Limb (tissue), 2 donors: ENCODE measurements at regions not wholly inside any gene's neighbourhood (a gene's known extent, or its start where the extent isn't known, plus 50 kb on each side); places are given as distances from the start of the nearest gene placed in this dataset.

Experiments
- DNase-seq, 2 donors: peaks; one replicate each; pipeline ENCODE4 v3.0.0-alpha.2; 2016; ENCODE audit errors: extremely low spot score in 2 of 2

DNA sequence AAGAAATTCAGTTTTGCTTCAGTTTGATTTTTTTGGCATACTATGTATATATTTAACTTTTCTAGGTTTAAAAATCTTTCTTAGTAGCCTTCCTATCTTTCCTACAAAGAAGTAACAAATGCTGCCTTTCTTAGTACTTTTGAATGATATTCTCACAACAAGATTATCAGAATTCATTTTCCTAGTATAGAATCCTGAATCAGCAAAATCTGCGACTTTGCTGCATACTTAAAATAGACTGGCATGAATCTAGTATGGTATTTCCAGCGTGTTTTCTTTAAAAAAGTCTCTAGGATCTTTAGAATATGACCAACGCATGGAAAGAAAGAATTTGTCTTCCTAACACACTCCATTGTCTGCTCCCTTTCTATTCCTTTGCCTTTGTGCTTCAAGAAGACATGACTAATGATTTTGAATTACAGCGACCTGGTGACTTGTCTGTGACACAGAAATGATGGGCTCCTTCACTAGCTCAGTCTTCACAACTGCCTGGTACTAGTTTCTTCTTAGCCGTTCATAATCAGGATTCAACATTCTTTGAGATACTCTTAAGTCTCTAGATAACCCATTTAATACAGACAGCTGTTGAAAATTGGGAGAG is 349.8 kb downstream of the PPARGC1A start:
- no peak for DNase-seq

DNA sequence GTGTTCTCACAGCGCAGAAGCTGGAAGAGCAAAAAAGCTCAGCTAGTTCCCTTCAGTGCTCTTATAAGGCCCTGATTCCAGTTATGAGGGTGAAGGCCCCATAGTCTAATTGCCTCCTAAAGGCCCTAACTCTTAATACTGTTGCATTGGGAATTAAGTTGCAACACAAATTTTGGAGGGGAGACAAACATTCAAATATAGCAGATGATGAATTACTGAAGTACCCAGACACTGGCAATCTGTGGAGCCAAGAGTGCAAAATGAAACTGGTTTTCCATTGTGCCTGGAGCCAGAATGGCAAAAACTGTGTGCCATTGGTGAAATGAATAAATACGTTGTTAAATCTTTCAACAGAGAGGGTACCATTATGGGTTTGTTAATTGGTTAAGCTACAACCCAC is 356.0 kb downstream of the PPARGC1A start:
- DNase-seq: no peak

DNA sequence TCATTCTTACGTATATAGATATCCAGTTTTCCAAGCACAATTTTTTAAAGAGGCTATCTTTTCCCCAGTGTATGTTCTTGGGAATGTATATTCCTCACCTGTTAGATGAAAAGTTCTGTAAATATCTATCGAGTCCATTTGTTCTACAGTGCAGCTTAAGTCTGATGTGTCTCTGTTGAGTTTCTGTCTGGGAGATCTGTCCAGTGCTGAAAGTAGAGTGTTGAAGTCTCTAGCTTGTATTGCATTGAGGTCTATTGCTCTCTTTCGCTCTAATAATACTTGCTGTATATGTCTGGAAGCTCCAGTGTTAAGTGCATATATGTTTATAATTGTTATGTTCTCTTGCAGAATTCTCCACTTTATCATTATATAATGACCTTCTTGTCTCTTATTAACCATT is 373.1 kb downstream of the PPARGC1A start:
- peak in 1 of 2 donors; percentile 4 for DNase-seq

DNA sequence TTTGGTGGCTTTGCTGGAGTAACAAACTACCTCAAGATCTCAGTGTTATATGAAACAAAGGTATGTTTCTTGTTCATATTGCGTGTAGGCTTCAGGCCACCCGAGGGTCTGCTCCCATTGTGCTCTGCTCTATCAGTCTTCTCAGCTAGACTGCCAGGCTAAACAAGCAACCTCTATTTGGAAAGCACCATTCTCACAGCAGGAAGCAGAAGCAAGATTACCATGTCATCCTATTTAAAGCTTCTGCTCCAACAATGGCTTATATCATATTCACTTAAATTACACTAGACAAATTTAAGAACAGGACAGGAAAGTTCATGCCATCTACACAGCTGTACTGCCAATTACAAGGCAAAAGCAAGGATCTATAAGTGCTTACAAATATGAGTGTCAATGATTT is 385.8 kb downstream of the PPARGC1A start:
- no peak for DNase-seq

DNA sequence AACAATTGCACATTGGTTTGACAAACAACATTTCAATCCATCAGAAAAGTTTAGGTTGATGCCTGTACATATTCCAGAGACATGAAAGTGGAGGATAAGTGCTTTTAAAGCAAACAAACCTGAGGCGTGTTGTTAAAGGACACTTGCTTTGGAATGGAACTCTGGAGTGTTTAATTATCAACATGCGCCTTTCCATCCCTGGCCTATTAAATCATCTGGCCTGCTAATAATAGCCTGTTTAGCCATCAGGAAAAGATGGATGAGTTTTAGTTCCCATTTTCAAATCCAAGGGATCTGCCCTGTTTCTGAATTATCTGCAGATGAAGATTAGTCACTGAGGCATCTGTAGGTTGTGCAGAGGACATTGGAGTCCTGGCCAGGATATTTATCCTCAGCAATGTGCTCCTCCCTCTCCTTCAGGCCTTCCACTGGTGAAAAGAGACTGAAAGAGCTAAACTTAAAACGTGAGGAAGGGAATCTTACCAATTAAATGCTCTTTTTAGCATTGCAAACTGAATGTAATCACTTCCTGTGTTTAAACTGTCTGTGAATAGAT is 388.9 kb downstream of the PPARGC1A start:
- DNase-seq: no peak

DNA sequence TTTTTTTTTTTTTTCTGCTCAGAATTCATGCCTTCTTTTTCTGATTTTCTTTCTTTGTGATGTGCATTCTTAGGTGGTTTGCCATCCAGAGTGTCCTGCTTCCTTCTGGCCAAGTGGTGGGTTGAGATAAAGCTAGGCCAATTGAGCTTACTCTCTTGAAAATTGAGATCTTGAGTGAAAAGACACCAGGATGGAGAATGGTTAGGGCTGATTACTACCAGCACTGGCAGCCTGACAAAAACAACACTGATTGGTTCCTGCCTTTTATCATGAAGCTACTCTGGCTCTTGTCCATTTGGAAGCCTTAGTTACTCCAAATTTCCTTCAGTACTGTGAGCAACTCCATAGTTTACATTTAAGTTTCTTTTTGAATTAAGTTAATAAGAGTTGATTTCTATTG is 404.0 kb downstream of the PPARGC1A start:
- DNase-seq: no peak

DNA sequence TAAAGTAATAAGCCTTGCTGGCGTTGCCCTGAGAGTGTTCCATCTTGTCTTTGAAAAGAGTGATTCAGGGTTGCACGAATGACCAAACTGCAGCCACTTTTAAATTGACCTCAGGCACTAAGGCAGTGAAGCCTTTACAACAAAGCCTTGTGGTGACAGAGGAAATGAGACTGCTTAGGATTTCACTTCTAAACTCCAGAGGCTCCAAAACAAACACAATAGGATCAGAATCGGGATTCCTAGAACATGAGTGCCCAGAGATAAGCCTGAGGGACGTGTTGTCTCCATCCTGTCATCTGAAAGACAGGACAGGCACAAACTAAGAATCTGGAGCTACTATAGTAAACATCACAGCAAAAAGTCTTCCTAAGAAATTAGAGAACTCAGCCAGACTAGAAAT is 405.2 kb downstream of the PPARGC1A start:
- no peak for DNase-seq

DNA sequence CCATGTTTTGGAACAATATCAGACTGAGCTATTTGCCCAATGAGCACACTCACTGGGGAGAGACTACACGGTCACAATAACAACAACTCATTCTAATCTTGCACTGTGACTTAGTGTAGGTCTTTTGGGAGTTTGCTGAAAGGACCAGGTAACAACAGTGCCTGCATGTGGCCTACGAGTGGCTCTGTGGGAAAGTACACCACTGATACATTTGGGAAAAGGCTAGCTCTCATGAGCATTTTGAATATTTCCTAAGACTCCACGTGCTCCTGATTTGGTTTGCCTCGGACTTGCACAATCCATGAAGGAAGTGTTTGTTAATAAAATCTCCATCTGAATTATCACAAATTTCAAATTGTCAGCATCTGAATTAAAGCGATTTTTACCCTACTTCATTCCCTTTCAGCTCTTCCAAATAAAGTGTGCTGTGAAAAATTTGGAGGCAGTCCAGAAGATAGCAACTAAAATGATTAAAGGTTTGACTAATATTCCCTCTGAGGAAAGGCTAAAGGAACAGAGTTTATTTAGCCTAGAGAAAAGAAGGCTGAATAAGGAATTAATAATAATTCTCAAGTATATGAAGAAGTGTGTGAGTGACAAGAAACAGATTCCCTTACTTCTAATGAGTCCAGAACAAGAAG is 406.4 kb downstream of the PPARGC1A start:
- no peak for DNase-seq

DNA sequence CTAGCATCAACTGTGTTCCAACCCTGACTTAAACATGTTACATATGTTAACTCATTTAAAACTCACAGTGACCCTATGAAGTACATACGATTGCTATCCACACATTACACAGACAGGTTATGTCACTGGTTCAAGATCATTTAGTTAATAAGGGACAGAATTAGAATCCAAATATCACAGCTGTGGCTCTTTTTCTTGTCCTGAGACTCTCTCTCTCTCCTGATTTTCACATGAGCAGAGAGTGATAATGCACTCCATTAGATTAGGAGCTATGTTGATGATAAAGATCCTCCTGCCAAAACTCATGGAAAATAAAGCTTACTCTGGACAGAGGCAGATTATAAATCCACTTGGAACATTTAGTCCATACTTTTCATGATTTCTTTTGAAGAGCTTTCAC is 408.3 kb downstream of the PPARGC1A start:
- no peak for DNase-seq

DNA sequence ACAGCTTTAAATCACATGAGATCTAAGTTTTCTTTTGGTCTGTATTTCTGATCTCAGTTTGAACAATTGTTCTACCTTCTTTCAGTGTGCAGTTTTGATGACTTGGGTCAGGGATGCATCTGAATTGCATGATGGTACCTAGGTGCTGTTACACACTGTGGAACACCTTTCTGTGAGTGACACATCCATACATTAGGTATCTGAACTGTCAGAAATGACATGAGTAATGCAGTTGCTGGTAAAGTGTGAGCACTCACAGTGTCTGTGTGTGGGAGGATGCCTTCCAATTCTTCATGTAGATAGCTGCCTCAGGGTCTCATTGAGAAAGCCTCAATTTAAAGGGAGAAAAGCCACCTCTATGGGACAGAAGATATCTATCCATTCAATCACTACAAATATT is 411.9 kb downstream of the PPARGC1A start:
- no peak for DNase-seq

DNA sequence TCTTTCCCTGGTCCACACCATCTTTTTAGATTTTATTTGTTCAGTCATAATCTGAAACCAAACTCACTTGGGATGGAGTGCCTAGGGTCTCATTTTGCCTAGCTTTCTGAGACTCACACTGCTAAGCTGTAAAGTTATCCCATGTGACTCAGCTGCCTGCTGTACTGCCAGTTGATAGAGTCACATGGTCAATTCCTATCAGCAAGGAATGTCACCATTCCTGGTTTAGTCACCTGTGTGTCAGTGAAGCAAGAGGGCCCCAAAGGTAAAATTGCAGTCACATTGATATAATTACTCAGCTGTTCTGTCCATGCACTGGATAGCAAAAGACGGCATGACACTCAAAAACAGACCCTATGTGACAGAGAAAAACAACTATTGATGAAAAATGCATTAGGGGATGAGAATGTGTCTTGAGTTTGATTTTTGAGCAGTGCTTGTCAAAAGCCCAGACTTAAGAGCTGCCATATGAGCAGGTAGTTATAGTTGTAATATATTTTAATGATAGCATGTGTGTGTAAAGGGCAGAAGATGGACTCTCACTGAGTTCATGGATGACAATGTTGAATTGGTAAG is 413.2 kb downstream of the PPARGC1A start:
- DNase-seq: no peak

DNA sequence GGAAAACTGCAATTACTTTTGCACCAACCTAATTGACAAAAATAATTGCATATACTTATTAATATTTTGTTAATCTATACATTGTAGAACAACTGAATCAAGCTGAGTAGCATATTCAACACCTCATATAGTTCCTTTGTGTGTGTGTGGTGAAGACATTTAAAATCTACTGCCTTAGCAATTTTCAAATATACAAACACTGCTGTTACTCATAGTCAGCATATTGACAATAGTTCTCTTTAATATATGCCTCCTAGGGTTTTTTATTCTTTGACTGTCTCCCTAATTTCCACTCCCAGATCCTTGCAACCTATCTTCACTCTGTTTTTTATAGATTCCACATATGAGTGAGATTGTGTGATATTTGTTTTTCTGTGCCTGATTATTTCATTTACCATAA is 426.8 kb downstream of the PPARGC1A start:
- DNase-seq: no peak

DNA sequence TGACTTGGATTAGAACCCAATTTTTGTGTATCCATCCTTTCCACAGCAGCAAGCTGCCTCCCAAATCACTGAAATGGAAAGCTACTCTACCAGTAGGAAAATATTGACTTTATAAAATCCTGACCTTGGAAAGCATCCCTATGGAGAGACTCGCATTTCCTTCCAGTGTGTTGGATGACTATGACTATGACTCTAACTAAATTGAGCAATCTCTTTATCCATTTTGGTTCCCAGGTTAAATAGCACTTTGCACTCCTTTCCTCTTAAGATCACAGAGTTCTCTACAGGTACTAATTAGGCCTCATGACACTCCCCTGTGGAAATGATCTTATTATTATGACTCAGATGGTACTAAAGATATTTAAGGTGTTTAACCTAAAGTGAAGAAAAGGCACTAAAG is 431.8 kb downstream of the PPARGC1A start:
- DNase-seq: no peak

DNA sequence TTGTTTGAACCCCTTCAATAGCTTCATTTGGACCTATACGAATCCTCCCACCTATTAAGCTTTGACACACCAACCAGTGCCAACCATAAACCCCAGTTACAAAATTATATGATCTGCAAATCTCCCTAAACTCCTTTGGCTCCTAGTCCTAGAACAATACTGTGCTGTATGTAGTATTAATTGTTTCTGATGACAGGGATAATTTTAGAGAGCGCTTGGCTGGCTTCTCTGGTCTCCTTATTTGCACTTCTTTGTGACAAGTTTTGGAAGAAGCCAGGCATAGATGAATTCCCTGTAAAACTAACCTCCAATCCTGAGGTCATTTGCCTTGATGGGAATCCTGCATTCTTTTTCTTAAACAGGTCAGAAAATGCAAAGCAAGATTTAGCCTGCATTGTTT is 433.0 kb downstream of the PPARGC1A start:
- no peak for DNase-seq

DNA sequence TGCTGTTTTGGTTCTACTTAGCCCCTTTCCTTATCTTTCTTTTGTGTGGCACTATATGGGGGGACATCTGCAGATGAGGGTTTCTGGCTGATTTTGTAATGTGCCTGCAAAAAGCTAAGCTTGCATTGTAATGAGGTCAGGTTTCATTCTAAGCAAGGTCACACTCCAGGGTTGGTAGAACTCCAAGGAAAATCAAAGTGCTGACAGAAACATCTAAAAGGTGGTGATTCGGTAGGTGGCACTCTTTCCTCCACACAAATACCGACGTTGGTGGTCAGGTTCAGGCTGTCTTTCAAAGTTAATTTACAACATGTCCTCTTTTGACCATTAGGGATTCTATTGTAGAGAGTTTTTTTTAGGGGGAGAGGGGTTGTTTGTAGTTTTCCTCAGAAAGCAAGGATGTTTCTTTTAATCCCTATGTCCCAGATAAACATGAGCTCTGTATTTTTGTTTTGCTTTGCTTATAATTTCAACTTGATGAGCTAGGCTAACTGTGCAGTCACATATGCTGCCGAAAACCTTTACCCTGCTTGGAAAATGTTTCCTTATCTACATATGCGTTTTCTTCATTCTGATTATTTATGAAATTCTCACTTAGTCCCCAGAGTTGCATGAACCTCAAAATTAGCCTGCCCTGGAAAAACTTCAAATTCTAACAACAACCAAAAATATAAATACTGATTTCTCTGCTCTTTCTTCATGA is 434.2 kb downstream of the PPARGC1A start:
- DNase-seq: no peak

DNA sequence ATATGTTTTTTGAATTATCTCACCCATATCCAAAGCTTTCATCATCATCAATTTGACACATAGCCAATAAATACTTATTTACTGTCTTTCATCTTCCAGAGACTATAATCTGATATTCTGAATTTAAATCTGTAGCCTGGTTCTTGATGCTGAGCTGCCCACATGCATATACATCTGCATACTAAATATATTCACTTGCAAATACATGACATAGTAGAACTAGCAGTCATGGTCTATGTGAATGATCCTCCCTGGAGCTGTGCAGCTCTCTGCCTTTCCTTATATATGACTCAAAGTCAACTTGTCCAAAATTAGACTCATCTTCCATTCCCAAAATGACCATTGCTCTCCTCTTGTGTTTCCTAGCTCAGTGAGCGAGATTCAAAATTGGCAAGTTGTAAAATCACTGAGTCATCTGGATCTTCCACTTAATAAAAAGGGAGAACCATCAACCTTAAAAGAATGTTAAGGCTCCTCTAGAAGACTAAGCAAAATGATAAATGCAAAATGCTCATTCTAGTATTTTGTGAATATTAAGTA is 448.2 kb downstream of the PPARGC1A start:
- no peak for DNase-seq

DNA sequence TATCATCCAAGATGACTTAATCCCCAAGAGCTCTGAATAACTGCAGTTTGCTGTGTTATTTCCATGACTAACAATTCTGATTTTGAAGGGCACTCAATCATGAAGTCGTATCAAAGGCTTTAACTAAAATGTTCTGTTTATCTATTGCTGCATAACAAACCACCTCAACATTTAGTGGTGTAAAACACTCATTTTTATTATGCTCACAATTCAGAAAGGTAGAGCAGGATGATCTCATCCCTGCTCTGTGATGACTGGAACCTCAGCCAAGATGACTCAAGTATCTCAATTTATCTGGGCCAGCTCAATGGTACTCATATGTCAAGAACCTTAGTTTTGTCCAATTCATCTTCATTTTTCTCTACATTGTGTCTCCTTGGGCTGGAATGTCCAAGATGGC is 451.1 kb downstream of the PPARGC1A start:
- no peak for DNase-seq

DNA sequence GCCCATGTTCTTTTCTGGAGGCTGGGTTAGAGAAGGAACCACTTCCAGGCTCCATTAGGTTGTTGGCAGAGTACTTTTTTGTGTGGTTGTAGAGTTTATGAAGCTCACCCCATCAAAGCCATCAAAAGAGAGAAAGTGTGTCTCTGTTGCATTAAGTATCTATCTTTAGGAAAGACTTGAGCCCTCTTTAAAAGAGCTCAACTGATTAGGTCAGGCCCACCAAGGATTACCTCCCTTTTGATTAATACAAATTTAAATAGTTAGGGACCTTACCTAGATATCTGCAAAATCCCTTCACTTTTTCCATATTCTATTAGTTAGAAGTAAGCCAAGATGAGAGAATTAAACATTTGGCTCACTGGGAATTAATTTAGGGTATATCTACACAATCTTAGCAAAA is 460.4 kb downstream of the PPARGC1A start:
- DNase-seq: no peak

DNA sequence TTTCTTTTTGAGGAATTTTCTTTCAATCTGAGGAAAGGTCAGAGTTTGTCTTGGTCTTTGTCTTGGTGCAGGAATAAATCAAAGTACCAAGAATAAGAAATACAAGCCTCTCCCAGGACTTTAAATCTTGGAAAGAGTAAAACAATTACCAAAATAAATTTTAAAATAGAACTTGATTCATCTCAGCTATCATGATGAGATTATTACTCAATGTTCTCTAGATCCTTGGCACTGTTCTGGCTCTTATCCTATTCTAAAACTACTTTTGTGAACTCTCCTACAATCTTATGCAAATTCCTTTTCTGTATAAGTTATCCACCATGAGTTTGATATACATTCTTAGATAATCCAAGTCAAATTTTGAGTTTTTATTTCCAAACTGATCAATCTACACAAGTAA is 464.3 kb downstream of the PPARGC1A start:
- DNase-seq: no peak

DNA sequence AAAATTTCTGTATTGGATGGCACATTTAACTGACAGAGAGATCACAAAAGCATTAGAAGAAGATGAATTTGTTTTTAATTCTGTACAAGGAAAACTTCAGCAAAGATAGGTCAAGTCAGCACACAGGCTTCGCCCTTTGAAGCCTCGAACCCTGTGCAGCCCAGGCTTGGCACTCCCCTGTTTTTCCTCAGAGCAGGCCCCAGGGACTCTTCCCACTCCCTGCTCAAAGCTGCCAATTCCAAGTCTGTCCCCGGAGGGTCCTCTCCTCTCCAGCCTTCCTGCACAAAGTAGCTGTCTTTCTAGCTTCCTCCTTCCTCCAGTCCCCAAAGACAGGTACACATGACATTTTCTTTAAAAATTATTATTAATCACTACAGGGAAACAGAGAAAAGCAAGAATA is 466.3 kb downstream of the PPARGC1A start:
- no peak for DNase-seq

DNA sequence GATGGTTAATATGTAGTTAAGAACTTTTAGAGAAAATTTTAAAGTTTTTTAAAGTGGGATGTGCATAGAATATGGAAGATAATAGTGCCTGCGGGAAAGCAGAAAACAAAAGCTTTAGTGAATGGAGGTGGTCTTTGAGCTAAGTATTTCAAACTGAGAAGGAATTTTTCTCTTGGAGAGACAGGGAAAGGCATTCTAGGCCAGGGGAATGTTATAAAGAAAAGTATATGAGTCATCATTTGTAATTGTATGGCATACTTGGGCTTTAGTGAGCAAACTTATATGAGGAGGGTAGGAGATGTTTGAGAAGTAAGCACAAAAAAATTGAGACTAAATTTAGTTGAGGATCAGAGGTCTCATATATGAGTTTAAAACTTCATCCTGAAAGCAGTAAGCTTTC is 467.0 kb downstream of the PPARGC1A start:
- DNase-seq: no peak

DNA sequence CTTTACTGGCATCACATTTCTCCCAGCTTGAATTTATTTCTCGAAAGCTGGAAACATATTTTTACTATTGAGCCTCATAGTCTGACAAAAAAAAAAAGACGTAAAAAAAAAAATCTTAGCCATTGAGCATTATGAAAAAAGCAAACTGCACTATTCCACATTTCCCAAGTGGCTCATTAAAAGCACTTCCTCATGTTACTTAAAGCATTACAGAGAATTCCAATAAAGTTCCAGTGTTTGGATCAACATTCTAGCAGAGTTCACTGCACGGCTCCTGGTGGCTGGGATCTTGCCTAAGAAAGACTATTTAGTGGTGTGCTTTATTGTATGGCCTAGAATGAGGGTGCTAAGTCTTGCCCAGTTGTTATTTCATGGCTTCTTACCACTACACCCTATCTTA is 476.2 kb downstream of the PPARGC1A start:
- peak in 1 of 2 donors; percentile 43 for DNase-seq
